ENCODE measurements at regions not wholly inside any gene's neighbourhood (a gene's known extent, or its start where the extent isn't known, plus 50 kb on each side); places are given as distances from the start of the nearest gene placed in this dataset.

GRCh38 chr2:128617029-128617590 lies 298.4 kb upstream of the HS6ST1 start:
- DNase-seq (ENCODE audit: low spot score in 2 of 2) = no peak
- no peaks in the 10 kb centered on the region for H3K4me1 ChIP-seq
- TF ChIP-seq CTCF (IDR thresholded peaks at IDR 0.05) = no peak
- H3K27me3 ChIP-seq = no peaks in the 10 kb centered on the region
- intact Hi-C loops (cut with DNase I) = no loop called here
- no peak overlapping the region for H3K4me3 ChIP-seq
- H3K9me3 ChIP-seq = no peaks in the 10 kb centered on the region
- no peak overlapping the region for H3K27ac ChIP-seq
- no peaks in the 10 kb centered on the region for H3K36me3 ChIP-seq

- H3K9me3 ChIP-seq = no peaks in the 10 kb centered on the region
- no peak for TF ChIP-seq CTCF (IDR thresholded peaks at IDR 0.05)
- no peak overlapping the region for H3K27ac ChIP-seq
- intact Hi-C loops (cut with DNase I) = no loop called here
- no peaks in the 10 kb centered on the region for H3K27me3 ChIP-seq
- H3K4me3 ChIP-seq = no peak overlapping the region
- DNase-seq (ENCODE audit: low spot score in 2 of 2) = no peak
- no peaks in the 10 kb centered on the region for H3K36me3 ChIP-seq
- no peaks in the 10 kb centered on the region for H3K4me1 ChIP-seq
Measured at GRCh38 chr2:128617661-128618060, 299.0 kb upstream of the HS6ST1 start.

GRCh38 chr2:128618642-128619041 lies 300.0 kb upstream of the HS6ST1 start:
- no peaks in the 10 kb centered on the region for H3K4me1 ChIP-seq
- TF ChIP-seq CTCF (IDR thresholded peaks at IDR 0.05) = no peak
- no peaks in the 10 kb centered on the region for H3K36me3 ChIP-seq
- DNase-seq (ENCODE audit: low spot score in 2 of 2) = no peak
- intact Hi-C loops (cut with DNase I) = no loop called here
- no peaks in the 10 kb centered on the region for H3K27me3 ChIP-seq
- H3K9me3 ChIP-seq = no peaks in the 10 kb centered on the region
- no peak overlapping the region for H3K4me3 ChIP-seq
- no peak overlapping the region for H3K27ac ChIP-seq

DNA sequence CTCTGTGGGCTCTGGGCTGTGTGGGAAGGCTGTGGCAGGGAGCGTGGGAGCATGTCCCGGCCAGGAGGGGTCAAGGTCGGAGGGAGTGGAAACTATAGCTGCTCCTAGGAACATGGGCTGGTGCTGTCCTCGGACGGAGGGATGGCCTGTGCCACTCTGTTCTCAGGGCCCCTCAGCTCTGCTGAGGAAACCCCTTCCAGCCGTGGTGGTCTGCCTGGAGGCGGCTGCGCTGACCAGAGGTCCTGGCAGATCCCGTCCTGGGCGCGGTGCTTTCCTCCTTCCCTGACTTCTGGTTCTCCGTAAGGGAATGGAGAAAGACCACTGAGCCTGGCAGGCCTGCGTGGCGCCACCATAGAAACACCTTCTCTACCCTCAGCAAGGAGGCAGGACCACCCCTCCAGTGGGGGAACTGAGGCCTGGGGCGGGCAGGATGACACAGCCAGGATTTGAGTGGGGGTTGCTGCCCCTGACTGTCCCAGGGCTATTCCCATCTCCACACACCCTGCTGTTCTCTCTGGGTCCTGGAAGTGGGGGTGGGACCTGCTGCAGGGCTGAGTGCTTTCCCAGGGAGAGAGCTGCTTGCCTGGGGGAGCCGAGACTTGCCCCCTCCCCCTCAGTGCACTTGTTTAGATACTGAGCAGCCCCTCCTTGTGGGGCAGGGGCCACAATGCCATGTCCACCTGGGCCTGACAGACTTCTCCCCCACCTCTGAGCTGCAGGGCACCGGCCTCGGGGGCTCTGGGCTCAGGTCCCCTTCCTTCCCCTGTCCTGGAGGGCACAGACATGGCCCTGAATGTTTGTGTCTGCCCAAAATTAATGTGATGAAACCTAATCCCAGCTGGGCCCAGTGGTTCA lies 301.0 kb upstream of the HS6ST1 start:
- H3K36me3 ChIP-seq = no peaks in the 10 kb centered on the region

GRCh38 chr2:128621074-128621473 lies 302.4 kb upstream of the HS6ST1 start:
- Histone ChIP-seq H3K27me3 (no peaks in the 10 kb centered on the region), H3K36me3 (no peaks in the 10 kb centered on the region), H3K9me3 (no peaks in the 10 kb centered on the region), H3K4me3 (no peak overlapping the region), H3K27ac (no peak overlapping the region), H3K4me1 (no peaks in the 10 kb centered on the region)
- no peak for DNase-seq (ENCODE audit: low spot score in 2 of 2)
- intact Hi-C loops (cut with DNase I) = no loop called here
- no peak for TF ChIP-seq CTCF (IDR thresholded peaks at IDR 0.05)

More for the DNA sequence above, 301.0 kb upstream of the HS6ST1 start:
- intact Hi-C loops (cut with DNase I) = no loop called here
- Histone ChIP-seq H3K4me1 (no peaks in the 10 kb centered on the region), H3K4me3 (no peak overlapping the region), H3K27ac (no peak overlapping the region), H3K27me3 (no peaks in the 10 kb centered on the region), H3K9me3 (no peaks in the 10 kb centered on the region)
- no peak for DNase-seq (ENCODE audit: low spot score in 2 of 2)
- no peak for TF ChIP-seq CTCF (IDR thresholded peaks at IDR 0.05)
